ENCODE measurements at regions not wholly inside any gene's neighbourhood (a gene's known extent, or its start where the extent isn't known, plus 50 kb on each side); places are given as distances from the start of the nearest gene placed in this dataset.

DNA sequence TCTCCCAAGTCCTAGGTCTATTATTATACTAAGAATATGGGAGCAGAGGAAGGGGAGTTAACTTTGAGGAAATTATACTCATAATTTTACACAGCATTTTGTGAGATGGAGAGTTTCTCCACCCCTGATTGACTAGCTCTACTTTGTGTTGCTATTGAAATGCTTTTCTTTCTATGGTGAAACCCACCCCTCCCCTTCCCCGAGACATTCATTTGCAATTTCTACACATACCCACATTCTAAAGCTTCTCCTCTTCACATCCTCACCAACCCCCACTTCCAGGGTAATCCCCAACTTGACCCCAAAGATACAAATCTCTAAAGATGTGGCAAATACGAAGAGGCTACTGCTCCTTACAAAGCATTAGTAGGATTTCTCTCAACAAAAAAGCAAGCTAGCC is 992.2 kb downstream of the BCL11A start:
- TF ChIP-seq, protein P1, sequence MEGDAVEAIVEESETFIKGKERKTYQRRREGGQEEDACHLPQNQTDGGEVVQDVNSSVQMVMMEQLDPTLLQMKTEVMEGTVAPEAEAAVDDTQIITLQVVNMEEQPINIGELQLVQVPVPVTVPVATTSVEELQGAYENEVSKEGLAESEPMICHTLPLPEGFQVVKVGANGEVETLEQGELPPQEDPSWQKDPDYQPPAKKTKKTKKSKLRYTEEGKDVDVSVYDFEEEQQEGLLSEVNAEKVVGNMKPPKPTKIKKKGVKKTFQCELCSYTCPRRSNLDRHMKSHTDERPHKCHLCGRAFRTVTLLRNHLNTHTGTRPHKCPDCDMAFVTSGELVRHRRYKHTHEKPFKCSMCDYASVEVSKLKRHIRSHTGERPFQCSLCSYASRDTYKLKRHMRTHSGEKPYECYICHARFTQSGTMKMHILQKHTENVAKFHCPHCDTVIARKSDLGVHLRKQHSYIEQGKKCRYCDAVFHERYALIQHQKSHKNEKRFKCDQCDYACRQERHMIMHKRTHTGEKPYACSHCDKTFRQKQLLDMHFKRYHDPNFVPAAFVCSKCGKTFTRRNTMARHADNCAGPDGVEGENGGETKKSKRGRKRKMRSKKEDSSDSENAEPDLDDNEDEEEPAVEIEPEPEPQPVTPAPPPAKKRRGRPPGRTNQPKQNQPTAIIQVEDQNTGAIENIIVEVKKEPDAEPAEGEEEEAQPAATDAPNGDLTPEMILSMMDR (IDR thresholded peaks at IDR 0.05): no peak
- TF ChIP-seq POLR2AphosphoS5 (IDR thresholded peaks at IDR 0.05): no peak
- TF ChIP-seq POLR2A (IDR thresholded peaks at IDR 0.05): no peak
